GM12878 (cell line): ENCODE measurements at regions not wholly inside any gene's neighbourhood (a gene's known extent, or its start where the extent isn't known, plus 50 kb on each side); places are given as distances from the start of the nearest gene placed in this dataset.

ENCODE experiments used
- ATAC-seq: fragments of 200-7000 bp; cut with Tn5 transposase; 3 replicates; pipeline ENCODE4 v1.9.1; 2020; ENCODE audit warnings: mild to moderate bottlenecking, moderate library complexity
- BruUV-seq: library from RNA; stranded (reverse); fragments of 400-500 nt; replicated peaks from 2 replicates; lab custom pipeline; 2021; lab: Mats Ljungman, UMichigan
- CTCF ChIA-PET: fragments of 300-600 bp; sonication (Branson Sonifier 250); formaldehyde crosslinking; extraction: SDS; loops from one replicate; lab custom pipeline; 2021; ENCODE audit warnings: inconsistent platforms; lab: Yijun Ruan, JAX
- POLR2A ChIA-PET: fragments of 350-600 bp; formaldehyde crosslinking; extraction: SDS; loops from one replicate; lab custom pipeline; 2021; ENCODE audit warnings: inconsistent platforms; lab: Charles Lee
- RAD21 ChIA-PET: fragments of 300-600 bp; sonication (Branson Sonifier 250); formaldehyde crosslinking; loops from one replicate; lab custom pipeline; 2023; ENCODE audit warnings: antibody characterized with exemption; ENCODE audit not compliant: unreplicated experiment; lab: Charles Lee
- SMC1A ChIA-PET: fragments of 300-600 bp; sonication (Branson Sonifier 250); formaldehyde crosslinking; loops from one replicate; lab custom pipeline; 2023; ENCODE audit not compliant: unreplicated experiment, uncharacterized antibody; lab: Charles Lee
- DNase-seq: peaks from one replicate; pipeline ENCODE4 v3.0.0-alpha.2; 2011; ENCODE audit warnings: low read depth, low spot score
- FAIRE-seq: peaks from 3 replicates; lab custom pipeline; 2011; peaks lifted over from hg19 to GRCh38; lab: Jason Lieb, UNC
- H2AFZ ChIP-seq: 2 replicates; pipeline ENCODE4 v1.6.0; 2011; ENCODE audit warnings: low read depth, low read length, control low read depth; ENCODE audit not compliant: control insufficient read depth
- H3K27ac ChIP-seq: 2 replicates; pipeline ENCODE4 v1.5.1; 2011; ENCODE audit warnings: control low read depth; ENCODE audit not compliant: control insufficient read depth, insufficient read depth
- H3K27me3 ChIP-seq, 2 experiments: replicated peaks in 1 of 2; 2 replicates each; pipeline versions ENCODE4 v1.6.0 to v1.6.1; 2011; ENCODE audit warnings: low read length in 1 of 2; ENCODE audit not compliant: control insufficient read depth in 2 of 2, insufficient read depth in 2 of 2
- H3K36me3 ChIP-seq, 2 experiments: 2 replicates each; pipeline ENCODE4 v1.5.1; 2011; ENCODE audit warnings: low read length in 1 of 2; ENCODE audit not compliant: control insufficient read depth in 2 of 2, insufficient read depth in 2 of 2
- H3K4me1 ChIP-seq: 2 replicates; pipeline ENCODE4 v1.6.1; 2011; ENCODE audit warnings: mild to moderate bottlenecking, low read length, moderate library complexity, mixed read lengths; ENCODE audit not compliant: control insufficient read depth, insufficient read depth
- H3K4me2 ChIP-seq: 2 replicates; pipeline ENCODE4 v1.6.0; 2011; ENCODE audit warnings: control low read depth; ENCODE audit not compliant: control insufficient read depth, insufficient read depth
- H3K4me3 ChIP-seq: fragments of 200-600 bp; sonication (generic); 2 replicates; pipeline ENCODE4 v1.5.1; 2016
- H3K79me2 ChIP-seq: 2 replicates; pipeline ENCODE4 v1.6.0; 2011; ENCODE audit warnings: low read length; ENCODE audit not compliant: control insufficient read depth, insufficient read depth
- H3K9ac ChIP-seq: 2 replicates; pipeline ENCODE4 v1.8.0; 2011; ENCODE audit warnings: low read length, control low read depth, mixed read lengths; ENCODE audit not compliant: control insufficient read depth, insufficient read depth
- H3K9me3 ChIP-seq: replicated peaks from 3 replicates; pipeline ENCODE4 v1.5.1; 2011; ENCODE audit warnings: mild to moderate bottlenecking, low read length; ENCODE audit not compliant: control insufficient read depth, insufficient read depth
- H4K20me1 ChIP-seq: 2 replicates; pipeline ENCODE4 v1.6.0; 2011; ENCODE audit not compliant: control insufficient read depth, insufficient read depth
- CHD4 ChIP-seq: fragments of 200-600 bp; sonication (generic); IDR thresholded peaks from 2 replicates; pipeline ENCODE4 v1.6.1; 2016; ENCODE audit warnings: mild to moderate bottlenecking
- EGR1 ChIP-seq, 2 experiments: IDR thresholded peaks; 1 replicate in 1 of 2; 2 replicates in 1 of 2; pipeline ENCODE4 v1.6.1; 2011 to 2012; ENCODE audit warnings: low read depth in 2 of 2, low read length in 2 of 2, borderline replicate concordance in 1 of 2, mild to moderate bottlenecking in 1 of 2, moderate library complexity in 1 of 2
- IKZF1 ChIP-seq: fragments of 450-650 bp; conservative IDR thresholded peaks from 2 replicates; pipeline ENCODE4 v1.6.1; 2017; ENCODE audit warnings: antibody characterized with exemption, mild to moderate bottlenecking
- JUNB ChIP-seq: IDR thresholded peaks from 2 replicates; pipeline ENCODE4 v1.6.1; 2016; ENCODE audit warnings: antibody characterized with exemption, mild to moderate bottlenecking
- SMARCA5 ChIP-seq: fragments of 450-650 bp; IDR thresholded peaks from 2 replicates; pipeline ENCODE4 v1.6.1; 2017; ENCODE audit warnings: mild to moderate bottlenecking
- TARDBP ChIP-seq: IDR thresholded peaks from 2 replicates; pipeline ENCODE4 v1.6.1; 2016; ENCODE audit warnings: borderline replicate concordance
- WGBS: methylation state at CpG from one replicate; pipeline ENCODE4 v1.1.6; 2016; ENCODE audit warnings: low lambda C conversion rate; ENCODE audit not compliant: insufficient replicate concordance, insufficient coverage; ENCODE audit errors: missing lambda C conversion rate; 5-methylcytosine and 5-hydroxymethylcytosine counted together
- in situ Hi-C: fragments of 300-500 bp; cut with MboI; formaldehyde crosslinking; loops from 9 replicates; pipeline ENCODE4 v1.14.3; 2018; ENCODE audit warnings: mixed read lengths
- intact Hi-C: fragments of 100-400 bp; cut with micrococcal nuclease; formaldehyde crosslinking; loops from one replicate; pipeline ENCODE4 v1.14.2; 2022; ENCODE audit not compliant: unreplicated experiment
- TF ChIP-seq, protein P1 (sequence below): IDR thresholded peaks from 2 replicates; pipeline ENCODE4 v1.6.1; 2012; ENCODE audit warnings: improper control_type of control experiment, low read depth, low read length; ENCODE audit not compliant: insufficient replicate concordance
- TF ChIP-seq, protein P2 (sequence below): fragments of 150-350 bp; IDR thresholded peaks from 2 replicates; pipeline ENCODE4 v1.6.1; 2014; ENCODE audit warnings: mild to moderate bottlenecking, low read depth, low read length

DNA sequence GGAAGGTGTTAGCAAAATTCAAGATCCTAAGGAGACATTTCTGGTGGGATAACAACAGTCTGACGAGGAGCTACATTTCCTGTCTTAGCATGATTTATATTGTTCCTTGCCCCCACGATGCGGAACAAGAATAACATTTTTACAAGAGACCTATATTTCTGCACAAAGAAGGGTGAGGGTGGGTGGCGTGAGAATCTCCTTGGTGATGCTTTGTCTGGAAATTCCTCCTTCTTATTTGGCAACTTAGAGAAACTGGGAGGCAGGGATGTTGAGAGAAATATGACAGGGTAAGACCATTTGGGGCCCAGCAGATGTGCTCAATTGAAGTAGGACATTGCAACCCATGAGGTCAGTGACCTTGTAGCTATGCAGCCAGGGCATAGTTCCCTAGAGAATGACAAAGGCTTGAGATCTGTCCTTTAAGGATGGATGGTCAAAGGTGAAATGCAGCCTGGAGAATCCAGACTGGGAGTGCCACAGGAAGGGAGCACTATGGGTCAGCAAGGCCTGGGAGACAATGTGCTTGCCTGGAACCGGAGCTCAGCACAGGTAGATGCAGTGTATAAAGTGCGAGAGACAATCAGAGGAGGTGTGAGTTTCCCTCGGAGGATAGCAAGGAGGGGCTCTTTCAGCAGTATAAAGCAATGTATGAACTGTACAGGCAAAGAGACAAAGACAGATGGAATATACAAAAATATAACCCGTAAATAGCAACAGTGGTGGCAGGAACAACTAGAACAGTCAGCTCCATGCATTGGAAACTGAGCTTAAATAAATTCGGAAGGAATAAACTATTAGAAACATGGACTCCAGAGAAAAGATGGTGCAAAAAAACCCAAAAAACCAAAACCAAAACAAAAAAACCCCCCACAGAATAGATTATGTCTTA is 317.6 kb upstream of the TBL1XR1 start:
- CTCF ChIA-PET = interaction anchor here (1.1 kb wide), 1 partner anchor 11 kb away, joined by 3 read pairs; no protein-coding TSS in a partner anchor
- no peak overlapping the region for H3K27ac ChIP-seq
- FAIRE-seq = no peak
- H3K4me2 ChIP-seq = no peak overlapping the region
- no peaks in the 10 kb centered on the region for H3K4me1 ChIP-seq
- TF ChIP-seq, protein P1, sequence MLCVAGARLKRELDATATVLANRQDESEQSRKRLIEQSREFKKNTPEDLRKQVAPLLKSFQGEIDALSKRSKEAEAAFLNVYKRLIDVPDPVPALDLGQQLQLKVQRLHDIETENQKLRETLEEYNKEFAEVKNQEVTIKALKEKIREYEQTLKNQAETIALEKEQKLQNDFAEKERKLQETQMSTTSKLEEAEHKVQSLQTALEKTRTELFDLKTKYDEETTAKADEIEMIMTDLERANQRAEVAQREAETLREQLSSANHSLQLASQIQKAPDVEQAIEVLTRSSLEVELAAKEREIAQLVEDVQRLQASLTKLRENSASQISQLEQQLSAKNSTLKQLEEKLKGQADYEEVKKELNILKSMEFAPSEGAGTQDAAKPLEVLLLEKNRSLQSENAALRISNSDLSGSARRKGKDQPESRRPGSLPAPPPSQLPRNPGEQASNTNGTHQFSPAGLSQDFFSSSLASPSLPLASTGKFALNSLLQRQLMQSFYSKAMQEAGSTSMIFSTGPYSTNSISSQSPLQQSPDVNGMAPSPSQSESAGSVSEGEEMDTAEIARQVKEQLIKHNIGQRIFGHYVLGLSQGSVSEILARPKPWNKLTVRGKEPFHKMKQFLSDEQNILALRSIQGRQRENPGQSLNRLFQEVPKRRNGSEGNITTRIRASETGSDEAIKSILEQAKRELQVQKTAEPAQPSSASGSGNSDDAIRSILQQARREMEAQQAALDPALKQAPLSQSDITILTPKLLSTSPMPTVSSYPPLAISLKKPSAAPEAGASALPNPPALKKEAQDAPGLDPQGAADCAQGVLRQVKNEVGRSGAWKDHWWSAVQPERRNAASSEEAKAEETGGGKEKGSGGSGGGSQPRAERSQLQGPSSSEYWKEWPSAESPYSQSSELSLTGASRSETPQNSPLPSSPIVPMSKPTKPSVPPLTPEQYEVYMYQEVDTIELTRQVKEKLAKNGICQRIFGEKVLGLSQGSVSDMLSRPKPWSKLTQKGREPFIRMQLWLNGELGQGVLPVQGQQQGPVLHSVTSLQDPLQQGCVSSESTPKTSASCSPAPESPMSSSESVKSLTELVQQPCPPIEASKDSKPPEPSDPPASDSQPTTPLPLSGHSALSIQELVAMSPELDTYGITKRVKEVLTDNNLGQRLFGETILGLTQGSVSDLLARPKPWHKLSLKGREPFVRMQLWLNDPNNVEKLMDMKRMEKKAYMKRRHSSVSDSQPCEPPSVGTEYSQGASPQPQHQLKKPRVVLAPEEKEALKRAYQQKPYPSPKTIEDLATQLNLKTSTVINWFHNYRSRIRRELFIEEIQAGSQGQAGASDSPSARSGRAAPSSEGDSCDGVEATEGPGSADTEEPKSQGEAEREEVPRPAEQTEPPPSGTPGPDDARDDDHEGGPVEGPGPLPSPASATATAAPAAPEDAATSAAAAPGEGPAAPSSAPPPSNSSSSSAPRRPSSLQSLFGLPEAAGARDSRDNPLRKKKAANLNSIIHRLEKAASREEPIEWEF = no peak
- TF ChIP-seq TARDBP (no peak), JUNB (no peak), CHD4 (no peak), IKZF1 (no peak), EGR1 (IDR thresholded peaks at IDR 0.05; ENCODE audit: borderline replicate concordance in 1 of 2, low read depth in 2 of 2, low read length in 2 of 2) (no peak), SMARCA5 (no peak)
- TF ChIP-seq, protein P2, sequence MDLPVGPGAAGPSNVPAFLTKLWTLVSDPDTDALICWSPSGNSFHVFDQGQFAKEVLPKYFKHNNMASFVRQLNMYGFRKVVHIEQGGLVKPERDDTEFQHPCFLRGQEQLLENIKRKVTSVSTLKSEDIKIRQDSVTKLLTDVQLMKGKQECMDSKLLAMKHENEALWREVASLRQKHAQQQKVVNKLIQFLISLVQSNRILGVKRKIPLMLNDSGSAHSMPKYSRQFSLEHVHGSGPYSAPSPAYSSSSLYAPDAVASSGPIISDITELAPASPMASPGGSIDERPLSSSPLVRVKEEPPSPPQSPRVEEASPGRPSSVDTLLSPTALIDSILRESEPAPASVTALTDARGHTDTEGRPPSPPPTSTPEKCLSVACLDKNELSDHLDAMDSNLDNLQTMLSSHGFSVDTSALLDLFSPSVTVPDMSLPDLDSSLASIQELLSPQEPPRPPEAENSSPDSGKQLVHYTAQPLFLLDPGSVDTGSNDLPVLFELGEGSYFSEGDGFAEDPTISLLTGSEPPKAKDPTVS = no peak
- H2AFZ ChIP-seq = no peak overlapping the region
- in situ Hi-C loops (no loop called here), intact Hi-C loops (no loop called here)
- no peak overlapping the region for H3K4me3 ChIP-seq
- no peak overlapping the region for H3K9ac ChIP-seq
- no peaks in the 10 kb centered on the region for H3K9me3 ChIP-seq
- no TSS peak for BruUV-seq
- H3K36me3 ChIP-seq = no peaks in the 10 kb centered on the region
- RAD21 ChIA-PET = no interaction called here
- SMC1A ChIA-PET = interaction anchor here (1.0 kb wide), 1 partner anchor 10 kb away, joined by 3 read pairs; no protein-coding TSS in a partner anchor
- POLR2A ChIA-PET = no interaction called here
- 52% methylated on average over 9 of the region's 9 CpGs for WGBS
- no peaks in the 10 kb centered on the region for H3K79me2 ChIP-seq
- no peaks in the 10 kb centered on the region for H3K27me3 ChIP-seq
- ATAC-seq = no peak
- no peak for DNase-seq
- H4K20me1 ChIP-seq = no peaks in the 10 kb centered on the region
